ENCODE measurements at regions not wholly inside any gene's neighbourhood (a gene's known extent, or its start where the extent isn't known, plus 50 kb on each side); places are given as distances from the start of the nearest gene placed in this dataset.

DNA sequence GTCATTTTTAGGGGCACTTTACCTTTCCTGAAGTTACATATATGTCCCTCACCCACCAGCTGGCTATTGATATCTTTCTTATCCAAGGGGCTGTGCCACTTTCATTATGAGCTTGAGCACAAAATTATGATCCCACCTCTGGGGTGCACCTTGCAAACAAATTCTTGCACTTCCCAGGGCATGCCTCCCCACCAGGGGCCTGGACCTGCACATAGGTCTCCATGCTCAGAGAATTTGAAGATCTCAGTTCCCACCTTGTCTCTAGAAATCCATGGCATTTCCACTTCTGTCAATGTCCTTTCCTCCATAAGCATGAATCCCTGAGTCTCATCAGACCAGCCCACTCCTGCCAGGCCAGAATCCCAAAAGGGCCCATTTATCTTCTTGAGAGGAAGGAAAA, 449.1 kb upstream of the REG3G start:
- DNase-seq (ENCODE audit: low spot score), result no peak

DNA sequence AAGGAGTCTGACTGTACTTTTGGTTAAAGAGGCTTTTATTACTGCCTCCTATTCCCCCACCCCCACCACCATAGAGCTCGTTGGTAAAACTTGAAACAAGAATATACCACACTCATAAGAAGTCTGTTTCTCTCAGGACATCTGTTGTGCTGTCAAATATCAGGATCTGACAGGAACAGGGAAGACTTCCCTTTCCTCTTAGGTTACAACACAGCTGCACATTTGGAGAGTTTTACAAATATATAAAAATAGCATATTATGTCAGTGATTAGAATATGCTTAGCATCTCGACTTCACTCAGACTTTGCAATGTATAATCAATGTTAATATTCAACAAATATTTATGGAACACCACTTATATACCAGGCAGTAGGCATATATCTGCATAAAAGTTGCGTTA, 439.6 kb upstream of the REG3G start:
- DNase-seq (ENCODE audit: low spot score), result no peak

DNA sequence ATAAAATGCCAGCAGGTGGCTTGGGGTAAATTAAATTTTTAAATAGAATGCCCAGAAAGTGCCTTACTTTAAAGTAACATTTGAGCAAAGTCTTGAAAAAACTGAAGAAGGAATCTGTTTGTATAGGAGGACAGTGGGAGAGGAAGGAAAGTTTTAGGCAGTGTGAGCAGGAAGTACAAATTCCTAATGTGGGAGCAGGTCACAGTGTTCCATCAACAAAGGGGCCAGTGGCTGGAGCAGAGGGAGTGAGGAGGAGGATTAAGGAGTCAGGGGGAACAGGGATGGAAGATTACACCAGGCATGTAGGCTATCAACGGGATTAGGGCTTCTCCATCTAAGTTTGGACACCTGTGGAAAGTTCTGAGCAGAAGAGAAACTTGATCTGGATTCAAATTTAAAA, 439.2 kb upstream of the REG3G start:
- DNase-seq (ENCODE audit: low spot score), result no peak

DNA sequence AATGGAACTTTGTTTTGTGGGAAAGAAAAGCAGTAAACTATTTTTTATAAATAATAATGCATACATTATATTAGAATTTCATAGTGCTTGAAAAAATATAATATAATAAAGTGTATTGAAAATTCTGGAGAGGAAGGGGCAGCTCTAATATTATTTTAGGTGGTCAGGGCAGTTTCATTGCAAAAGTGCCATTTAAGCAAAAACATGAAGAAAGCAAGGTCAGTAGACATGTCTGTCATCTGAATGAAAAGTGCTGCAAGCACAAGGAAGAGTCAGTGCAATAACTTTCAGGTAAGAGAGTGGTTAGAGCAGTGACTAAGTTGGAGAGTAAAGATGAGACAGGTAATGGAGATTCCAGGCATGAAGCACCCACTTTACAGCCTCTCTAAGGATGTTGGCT, 435.6 kb upstream of the REG3G start:
- DNase-seq (ENCODE audit: low spot score), result no peak

DNA sequence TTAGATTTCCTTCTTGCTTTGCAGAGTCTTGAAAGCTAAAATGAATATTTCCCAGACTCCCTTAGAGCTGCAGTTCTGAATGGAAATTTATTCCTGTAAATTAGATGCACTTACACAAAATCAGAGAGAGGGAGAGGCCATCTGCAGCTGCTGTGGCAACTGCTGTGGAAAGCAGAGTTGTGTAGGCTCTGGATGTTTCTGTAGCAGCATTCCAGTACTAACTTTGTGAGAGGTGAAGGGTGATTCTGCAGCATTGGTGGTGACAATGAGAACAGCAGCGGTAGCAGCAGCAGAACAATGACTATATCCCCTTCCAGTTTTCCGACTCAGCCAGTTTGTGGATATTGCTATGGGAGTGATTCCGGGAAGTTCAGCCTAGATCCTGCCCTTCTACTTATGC, 433.0 kb upstream of the REG3G start:
- no peak for DNase-seq (ENCODE audit: low spot score)

DNA sequence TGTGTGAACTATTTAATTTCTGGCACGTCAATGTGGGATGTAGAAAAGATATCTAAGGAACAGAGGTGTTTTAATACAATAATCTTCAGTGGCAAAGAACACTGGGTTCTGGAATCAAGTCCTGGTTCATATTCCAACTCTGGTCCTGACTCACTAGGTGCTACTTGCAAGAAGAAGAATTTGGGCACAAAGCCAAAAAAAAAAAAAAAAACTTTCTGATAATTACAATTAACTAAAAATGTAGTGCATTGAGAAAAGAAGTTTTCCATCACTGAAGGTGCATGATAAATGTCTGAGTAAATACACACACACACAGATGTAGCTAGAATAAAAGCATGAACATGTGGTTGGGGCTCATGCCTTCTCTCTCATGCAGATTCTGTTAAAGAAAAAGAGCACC, 424.4 kb upstream of the REG3G start:
- no peak for DNase-seq (ENCODE audit: low spot score)

DNA sequence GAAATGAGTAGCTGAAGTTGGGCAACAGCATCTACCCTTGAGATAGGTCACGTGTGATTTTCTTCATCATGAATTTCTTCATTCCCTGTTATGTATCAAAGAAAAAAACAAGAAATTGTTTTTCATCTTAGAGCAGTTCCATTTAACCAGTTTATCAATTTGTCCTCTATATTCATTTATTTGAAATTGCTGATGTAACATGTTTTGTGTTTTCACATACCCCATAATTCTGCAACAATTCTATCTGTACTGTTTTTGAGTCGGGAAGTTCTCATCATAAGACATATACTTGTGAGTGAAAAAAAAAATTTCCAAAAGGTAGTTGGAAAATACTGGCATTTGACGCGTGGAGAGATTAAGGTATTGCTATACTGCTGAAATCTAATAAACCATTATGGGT, 422.6 kb upstream of the REG3G start:
- DNase-seq (ENCODE audit: low spot score), result no peak

DNA sequence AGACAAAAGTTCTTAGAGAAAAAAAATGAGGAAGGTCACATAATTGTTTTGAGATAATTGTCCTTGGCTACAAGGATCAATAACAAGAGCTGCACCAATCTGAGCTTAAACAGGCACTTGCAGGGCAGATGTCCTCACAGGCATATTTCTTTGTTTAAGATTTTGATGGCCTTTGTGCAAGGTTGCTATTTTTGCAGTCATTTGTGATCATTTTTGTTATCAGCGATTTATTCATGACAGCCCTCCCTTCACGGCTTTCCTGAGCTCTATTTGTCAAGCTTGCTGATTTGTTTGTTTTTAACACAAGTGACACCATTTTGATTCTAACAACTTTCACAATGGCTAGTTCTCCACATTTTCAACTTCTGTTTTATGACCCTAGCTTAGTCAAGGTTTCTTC, 418.6 kb upstream of the REG3G start:
- DNase-seq (ENCODE audit: low spot score), result no peak

DNA sequence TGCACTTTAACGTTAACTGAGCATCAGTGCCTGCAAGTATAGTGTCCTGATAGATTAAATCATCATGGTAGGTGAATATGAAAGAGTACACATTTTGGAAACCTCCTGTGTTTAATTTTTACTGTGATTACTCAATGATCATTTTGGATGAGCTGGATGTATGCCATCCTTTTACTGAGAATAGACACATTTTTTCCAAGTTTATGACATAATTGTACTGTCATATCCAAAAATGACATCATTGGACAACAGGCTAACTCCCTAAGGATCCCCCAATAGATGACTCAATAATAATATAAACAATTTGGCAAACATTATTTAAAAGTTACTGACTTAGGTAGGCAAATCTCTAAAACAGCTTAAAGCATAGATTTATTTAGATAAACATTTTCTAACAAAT, 410.8 kb upstream of the REG3G start:
- no peak for DNase-seq (ENCODE audit: low spot score)

DNA sequence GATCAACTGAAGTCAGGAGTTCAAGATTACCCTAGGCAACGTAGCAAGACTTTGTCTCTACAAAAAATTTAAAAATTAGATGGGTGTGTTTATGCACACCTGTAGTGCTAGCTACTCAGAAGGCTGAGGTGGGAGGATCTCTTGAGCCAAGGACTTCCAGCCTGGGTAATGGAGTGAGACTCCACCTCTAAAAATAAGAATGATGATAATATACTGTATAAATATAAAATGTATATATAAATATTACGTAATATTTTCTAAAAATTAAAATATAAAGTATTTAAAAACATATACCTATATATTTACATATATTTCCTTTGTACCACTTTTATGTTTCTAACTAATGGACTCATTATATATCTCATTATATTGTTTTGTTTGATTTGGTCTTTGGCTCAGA, 409.5 kb upstream of the REG3G start:
- no peak for DNase-seq (ENCODE audit: low spot score)

DNA sequence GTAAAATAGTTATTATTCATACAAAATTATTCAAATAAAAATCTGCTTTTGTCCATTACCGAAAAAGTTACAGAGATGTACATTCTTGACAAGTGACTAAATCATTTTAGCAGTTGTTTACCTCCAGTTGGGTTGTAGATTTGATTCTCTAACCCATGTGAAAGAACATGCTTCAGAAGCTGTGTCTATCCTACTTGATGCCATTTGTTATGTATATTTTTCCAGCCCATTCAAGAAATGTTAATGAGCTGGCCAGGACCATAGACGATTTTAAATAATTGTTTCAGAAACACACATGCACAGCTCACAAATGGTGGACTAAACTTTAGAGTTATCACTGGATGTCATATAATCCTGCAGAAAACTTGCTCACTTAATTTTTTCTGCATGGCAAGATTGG, 391.1 kb upstream of the REG3G start:
- DNase-seq (ENCODE audit: low spot score), result no peak

DNA sequence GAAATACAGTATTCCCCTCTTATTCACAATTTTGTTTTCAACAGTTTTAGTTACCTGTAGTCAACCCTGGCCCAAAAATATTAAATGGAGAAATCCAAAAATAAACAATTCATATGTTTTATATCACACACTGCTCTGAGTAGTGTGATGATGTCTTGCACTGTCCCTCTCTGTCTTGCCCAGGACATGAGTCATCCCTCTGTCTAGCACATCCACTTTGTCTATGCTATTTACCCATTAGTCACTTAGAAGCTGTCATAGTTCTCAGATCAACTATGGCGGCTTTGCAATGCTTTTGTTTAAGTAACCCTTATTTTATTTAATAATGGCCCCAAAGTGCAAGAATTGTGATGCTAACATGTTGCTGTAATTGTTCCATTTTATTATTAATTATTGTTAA, 380.6 kb upstream of the REG3G start:
- DNase-seq (ENCODE audit: low spot score), result no peak

DNA sequence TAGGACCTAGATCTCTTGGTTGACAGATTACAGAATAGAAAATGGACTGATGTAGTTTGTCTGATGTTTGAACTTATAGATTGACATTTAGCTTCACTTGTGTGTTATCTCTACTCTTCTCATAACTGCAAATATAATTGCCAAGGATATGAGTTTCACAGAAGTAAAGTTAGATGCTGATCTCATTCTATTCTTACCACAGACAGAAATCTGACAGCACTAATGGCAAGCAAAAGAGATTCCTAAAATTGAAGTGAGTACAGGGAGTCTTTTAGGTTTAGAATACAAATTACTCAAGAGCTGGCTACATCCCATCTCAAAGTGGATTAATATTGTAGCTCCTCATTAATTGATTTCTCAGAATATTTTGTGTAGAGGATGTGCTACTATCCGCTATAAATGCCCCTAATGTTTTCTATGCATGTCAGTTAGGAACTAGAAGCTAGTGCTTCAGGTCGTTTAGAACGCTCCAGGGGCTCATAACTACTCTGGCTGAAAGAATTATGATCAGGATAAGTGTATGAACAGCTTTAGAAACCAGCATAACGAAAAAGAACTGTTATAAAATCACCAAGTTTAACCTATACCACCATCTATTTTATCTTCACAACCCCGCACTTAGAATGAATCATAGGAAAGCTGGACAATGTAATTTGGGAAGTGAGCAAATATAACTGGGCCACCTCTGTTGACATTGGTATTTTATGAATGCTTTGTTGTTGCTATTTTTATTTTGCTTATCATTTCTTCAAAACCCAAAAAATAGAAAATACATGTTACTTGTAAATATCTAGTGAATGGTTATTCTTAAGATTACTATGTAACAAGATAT, 378.8 kb upstream of the REG3G start:
- no peak for DNase-seq (ENCODE audit: low spot score)

DNA sequence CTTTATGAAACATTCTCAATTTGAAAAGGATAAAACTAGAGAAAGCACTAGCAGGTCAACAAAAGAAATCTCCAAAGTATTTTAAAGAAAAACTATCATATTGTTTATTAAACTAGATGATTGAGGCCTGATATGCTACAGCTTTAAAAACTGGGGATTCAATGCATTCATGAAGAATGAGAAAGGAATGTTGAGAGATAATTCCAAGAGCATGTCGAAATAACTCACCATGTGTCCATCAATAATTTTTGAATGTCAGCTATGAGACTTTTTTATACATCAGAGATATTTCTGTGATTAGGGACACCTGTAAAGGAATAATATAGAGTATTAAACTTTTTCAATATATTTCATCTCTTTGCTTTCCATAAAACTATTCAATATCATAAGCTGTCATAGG, 376.9 kb upstream of the REG3G start:
- no peak for DNase-seq (ENCODE audit: low spot score)

DNA sequence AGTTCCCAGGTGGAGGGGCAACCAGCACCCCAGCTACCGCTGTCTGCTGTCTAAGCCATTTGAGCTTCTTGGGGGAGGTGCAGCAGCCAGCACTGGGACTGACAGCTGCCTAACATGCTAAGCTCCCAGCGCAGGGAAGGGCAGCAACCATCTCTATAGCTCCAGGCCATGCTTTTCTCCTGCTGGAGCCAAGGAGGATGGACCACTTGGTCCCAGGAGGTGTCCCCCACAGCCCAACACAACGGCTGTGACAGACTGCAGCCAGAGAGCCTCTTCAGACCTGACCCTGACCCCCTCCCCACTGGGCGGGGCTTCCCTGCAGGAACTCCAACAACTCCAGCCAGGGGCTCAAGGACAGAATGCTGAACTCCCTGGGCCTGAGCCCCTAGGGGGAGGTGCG, 370.6 kb upstream of the REG3G start:
- DNase-seq (ENCODE audit: low spot score), result no peak

DNA sequence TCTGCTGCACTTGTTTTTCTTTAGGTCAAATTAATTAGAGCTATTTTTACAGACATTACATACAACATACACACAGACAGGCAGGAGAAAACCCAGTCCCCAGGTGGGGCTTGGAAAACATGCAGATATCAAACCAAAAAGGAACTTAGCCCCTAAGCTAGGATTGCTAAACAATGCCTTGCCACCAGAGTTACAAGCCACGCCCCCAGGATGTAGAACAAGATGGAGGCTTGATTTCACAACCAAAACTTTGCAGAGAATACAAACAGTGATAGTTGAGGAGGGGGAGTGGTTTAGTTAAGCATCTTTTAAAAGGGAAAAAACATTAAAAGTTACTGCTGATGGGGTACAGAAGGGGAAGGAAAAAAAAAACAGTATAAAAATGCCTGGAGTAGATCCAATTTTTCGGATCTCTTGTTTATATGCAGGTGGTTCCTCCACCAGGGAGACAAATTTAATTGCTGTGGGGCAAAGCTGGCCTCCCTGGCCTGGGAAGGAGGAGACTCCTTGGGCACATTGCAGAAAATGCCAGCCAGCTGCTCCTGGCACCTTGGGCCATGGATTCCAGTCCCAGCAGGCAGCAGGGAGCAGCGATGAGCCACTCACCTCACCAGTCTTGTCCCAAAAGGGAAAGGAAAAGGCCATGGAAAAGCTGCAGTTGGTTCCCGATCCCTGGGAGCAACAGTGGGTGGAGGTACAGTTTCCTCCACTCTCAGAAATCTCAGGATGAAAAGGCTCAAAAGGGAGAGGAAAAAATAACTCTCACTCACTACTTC, 348.4 kb upstream of the REG3G start:
- DNase-seq (ENCODE audit: low spot score), result no peak

DNA sequence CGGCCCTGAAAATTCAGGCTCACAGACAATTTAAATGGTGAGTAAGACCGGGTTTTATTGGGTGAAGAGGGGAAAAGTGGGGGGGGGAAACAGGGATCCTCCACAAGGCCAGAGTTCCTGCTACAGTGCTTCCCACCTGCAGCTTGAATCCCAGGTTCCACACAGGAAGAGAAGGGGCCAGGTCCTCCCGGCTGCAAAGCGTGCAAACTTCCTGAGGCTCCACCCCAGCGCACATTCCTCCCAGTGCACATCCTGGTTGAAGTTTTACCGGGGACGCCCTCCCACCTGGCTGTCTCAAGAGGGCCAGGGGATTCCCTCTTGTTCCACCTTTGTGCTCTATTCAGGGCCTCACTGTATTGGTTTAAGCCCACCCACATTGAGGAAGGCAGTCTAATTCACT, 347.7 kb upstream of the REG3G start:
- DNase-seq (ENCODE audit: low spot score), result no peak

DNA sequence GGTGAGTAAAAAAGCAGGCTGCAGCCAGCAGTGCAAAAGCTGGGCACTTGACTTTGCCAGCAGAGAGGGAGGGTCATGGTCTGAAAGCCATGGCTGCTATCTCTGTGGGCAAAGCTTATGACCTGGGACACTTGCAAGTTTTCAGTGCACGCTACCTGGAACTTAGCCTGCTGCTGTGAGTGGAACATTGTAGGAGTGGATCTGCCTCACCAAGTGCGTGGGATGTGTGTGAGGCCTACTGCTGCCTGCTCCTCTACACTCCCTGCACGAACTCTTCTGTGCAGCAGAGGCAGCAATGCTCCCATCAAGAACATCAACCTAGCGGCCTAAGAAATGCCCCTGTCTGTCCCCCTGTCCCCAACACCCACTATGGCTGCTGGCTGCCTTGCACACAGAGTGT, 344.1 kb upstream of the REG3G start:
- DNase-seq (ENCODE audit: low spot score), result no peak

DNA sequence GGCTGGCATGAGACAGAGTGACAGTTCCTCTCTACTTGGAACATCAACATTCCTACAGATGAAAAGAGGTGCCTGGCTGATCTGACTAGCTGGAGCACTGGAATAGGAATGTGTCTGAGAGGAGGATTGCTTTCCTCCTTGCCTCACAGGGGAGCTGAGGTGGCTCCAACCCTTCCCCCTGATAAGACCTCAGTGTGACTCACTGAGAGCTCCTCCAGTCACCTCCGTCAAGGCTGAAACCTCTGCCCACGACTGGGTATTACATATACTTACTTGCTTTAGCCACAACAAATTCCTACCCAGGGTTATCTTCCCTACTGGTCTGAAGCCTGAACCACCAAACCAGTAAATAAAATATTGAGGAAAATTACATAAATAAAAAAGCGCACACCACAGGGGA, 342.7 kb upstream of the REG3G start:
- no peak for DNase-seq (ENCODE audit: low spot score)

DNA sequence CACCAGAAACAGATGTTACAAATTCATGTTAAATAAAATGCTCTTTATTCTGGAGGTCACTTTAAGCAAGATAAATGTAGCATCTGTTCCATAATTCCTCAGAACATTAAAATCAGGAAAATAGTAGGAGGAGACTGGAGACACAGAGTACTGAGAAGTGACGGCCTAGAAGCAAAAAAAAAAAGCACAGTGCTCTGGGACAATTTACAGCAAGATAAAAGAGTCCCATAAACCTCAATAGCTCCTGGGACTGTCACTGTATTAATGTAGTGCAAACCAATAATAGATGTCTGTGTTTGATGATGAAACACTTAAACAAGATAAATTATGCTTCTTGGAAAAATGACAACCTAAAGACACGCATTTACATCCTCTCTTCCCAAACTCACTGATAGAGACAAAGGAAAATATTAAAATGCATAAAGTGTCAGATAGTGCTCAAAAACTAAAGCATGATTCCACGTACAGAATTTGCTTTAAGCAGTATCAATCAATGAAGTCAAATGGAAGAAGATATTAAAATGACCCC, 338.8 kb upstream of the REG3G start:
- DNase-seq (ENCODE audit: low spot score), result no peak

DNA sequence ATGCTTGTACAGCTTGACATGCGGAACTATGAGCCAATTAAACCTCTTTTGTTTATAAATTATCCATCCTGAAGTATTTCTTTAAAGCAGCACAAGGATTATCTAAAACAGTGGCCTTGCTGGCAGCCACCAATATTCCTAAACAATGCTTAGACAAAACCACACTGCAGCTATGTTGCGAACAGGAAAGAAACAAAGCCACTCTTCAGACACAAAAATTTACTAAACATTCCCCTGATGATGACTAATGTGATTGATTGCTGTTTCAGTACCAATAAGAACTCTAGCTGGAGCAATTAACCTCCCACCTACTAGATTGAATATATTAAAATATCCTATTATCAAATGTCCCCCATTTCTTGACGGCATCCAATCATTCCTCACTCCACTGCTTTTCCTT, 325.8 kb upstream of the REG3G start:
- no peak for DNase-seq (ENCODE audit: low spot score)

DNA sequence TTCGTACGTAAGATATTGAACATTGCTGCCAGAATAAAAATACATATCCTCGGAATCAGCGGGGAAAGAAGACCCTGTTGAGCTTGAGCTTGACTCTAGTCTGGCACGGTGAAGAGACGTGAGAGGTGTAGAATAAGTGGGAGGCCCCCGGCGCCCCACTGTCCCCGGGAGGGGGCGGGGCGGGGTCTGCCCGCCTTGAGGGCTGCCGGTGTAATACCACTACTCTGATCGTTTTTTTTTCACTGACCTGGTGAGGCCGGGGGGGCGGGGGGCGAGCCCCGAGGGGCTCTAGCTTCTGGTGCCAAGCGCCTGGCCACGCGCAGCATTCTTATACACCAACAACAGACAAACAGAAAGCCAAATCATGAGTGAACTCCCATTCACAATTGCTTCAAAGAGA, 324.0 kb upstream of the REG3G start:
- DNase-seq (ENCODE audit: low spot score), result no peak

DNA sequence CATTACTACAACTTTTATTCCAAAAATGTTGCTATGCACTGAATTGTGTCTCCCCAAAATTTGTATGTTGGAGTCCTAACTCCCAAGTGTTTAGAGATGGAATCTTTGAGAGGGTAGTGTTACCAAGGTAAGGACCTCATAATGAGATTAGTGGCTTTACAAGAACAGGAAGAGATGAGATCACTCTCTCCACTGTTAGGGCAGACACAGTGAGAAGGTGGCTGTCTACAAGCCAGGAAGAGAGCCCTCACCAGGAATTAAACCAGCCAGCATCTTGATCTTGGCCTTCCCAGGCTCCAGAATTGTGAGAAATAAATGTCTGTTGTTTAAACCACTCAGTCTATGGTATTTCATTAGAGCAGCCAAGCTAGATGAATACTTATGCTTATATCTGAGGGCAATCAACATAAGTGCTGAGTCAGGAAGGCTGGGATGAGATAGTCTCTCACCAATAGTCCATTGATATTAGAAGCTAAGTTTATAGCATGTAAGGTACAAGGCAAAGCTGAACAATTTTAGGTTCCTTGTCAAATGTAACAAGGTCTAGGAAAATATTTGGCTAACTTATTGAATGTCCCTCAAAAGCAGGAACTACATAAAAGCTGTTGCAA, 317.6 kb upstream of the REG3G start:
- DNase-seq (ENCODE audit: low spot score), result no peak
